HG02610 (cell line): ENCODE measurements at regions not wholly inside any gene's neighbourhood (a gene's known extent, or its start where the extent isn't known, plus 50 kb on each side); places are given as distances from the start of the nearest gene placed in this dataset.
"Not testable (repeated sequence)": the region's sequence is repeated elsewhere in the genome, so short reads cannot be mapped to it uniquely, and the experiment has no call there.

Experiments used
- ATAC-seq: cut with Tn5 transposase; IDR thresholded peaks from one replicate; pipeline ENCODE4 v1.9.1; 2021; ENCODE audit warnings: mild to moderate bottlenecking, moderate library complexity; ENCODE audit not compliant: unreplicated experiment

DNA sequence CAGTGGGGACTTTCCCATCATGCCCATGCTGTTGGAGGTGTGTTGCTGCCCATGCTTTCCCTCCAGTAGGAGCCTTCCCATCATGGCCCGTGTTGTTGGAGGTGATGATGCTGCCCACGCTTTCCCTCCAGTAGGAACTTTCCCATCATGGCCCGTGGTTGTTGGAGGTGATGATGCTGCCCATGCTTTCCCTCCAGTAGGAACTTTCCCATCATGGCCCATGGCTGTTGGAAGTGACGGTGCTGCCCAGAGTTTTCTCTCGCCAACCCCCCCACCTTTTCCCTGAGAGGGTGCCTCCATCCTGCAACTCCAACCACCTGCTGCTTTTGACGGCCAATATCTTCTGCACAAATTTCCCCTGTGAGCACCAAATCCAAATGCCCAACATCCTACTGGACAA, 205.7 kb downstream of the TOMM20 start:
- no peak for ATAC-seq

DNA sequence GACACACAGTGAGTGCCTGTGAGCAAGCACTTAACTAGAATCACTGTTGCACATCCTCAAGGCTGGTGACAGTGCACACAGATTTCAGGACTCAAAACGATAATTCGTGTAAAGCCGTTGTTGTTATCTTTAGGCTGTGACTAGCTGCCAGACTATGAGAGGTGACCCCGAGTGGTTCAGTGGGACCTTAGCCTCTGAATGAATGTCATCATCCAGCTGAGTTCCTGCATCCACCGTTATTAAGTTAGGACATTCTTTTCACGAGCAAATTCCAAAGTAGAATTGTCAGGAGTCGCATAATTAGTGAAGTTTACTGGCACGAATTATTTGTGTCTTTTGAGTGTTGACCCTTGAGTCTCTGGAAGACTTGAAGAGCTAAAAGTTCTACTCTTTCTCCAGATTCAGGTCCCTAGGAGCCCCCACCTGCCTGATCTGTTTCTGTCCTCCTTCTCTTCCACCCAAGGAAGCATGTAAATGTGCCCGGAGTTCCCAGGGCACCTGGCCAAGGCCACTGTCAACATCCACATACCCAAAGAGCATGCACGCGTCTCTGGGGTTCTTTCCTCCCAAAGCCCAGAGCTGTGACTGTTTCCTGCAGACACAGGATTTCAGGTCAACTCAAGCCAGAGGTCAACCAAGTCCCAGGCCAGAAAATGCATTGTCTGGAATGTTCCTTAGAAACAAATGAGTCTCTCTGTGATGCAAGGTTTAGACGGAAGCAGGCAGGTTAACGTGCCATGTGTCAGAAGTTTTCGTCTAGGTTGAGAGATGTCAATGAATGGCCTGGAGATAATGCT, 207.2 kb downstream of the TOMM20 start:
- ATAC-seq: no peak

DNA sequence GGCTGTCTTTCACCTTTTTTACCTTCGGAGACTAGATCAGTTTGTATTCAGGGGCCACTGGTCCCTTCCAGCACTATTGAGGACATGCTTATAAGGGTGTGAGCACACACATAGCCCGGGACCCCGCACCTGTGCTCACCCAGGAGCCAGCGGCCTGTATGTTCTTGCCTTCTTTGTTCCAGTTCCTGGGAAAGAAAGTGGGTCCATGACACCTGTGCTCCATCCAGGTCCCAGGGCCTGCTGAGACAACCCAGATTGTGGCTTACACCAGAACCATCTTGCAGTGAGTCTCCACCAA, 207.8 kb downstream of the TOMM20 start:
- ATAC-seq: no peak

DNA sequence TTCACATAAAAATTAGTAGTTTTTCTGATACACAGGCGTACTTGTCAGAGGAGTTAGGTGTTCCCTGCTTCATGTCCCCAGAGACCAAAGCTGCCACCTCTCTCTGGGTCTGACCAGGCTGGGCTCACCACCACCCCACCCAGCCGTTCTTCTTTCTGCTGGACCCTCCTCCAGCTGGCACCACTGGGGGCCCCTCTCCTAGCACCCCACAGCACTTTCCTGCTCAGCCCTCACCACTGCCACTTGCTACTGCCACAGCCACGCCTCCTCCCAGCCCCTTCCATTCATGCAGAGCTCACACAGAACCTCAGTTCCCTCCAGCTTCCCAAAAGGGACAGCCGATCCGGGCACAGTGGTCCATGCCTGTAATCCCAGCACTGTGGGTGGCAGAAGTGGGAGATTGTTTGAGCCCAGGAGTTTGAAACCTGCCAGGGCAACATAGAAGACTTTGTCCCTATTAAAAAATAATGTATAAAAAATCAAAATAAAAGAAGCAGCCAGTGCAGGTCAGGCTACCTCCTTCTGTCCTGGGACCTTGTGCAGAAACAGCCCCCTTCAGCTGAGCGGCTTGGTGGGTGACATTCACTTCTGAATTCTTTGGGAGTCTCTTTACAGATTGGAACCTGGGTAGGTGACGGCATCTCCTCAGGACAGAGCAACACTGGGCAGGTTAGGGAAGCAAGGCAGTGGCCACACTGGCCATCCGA, 208.3 kb downstream of the TOMM20 start:
- no peak for ATAC-seq

DNA sequence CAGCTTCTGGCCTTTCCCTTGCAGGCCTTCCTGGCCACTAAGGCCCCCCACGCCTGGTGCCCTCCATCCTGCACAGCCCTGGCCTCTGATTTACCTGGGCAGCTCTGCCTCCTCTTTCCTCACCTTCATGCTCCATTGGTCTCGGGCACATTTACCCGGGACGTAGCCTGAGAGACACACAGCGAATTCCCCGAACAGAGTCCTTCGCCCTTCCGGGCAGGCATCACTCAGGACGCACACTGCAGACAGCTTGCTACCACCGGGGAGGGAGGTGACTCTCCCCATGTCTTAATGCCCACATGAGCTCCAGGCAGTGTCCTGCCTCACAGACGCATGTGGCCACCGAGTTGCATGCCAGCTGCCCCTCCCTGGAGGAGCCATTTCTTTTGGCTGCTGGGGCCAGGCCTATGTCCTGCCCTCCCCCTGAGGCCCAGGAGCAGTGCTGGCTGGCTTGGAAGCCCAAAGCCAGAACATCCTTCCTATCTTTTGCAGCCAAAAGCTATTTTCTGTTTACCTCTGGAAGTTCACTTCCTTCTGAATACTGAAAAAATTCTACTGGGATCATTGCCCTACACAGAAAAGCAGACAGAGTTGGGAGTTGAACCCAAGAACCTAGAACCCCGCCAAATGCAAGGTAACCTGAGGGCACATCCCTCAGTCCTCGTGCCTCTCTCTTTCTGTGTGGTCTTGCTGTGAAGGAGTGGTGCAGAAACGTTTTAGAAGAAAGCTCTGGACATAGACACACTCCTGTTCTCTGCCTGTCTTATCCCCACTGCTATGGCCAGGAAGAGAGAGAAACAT, 209.5 kb downstream of the TOMM20 start:
- no peak for ATAC-seq

DNA sequence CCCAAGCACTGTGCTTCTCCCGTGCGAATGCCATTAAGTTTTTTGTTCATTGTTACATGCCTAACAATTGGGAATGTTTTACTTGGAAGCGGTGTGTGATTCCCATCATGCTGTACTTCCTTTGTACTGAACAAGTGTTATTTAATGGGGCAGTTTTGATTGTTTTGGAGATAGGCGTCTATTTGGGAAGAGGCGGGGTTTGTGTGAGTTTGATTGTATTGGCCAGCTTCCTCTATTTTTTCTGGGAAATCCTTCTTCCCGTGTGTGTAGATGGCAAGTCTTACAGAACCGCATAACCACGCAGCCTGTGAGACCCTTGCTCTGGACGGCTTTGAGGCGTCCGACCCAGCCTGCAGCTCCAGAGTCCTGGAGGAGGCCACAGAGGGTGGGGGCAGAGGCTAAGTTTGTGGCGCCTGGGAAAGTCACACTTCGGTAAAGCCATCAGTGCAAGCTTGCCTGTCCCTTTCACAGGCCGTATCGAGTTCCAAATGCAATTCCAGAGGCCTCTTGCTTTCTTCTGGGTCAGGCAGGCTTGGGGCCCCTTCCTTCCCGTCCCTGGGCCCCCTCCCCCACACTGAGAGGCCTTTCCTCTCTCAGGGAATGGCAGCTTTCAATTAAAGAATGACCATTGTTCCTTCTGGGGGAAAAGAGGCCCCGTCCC, 210.3 kb downstream of the TOMM20 start:
- no peak for ATAC-seq

DNA sequence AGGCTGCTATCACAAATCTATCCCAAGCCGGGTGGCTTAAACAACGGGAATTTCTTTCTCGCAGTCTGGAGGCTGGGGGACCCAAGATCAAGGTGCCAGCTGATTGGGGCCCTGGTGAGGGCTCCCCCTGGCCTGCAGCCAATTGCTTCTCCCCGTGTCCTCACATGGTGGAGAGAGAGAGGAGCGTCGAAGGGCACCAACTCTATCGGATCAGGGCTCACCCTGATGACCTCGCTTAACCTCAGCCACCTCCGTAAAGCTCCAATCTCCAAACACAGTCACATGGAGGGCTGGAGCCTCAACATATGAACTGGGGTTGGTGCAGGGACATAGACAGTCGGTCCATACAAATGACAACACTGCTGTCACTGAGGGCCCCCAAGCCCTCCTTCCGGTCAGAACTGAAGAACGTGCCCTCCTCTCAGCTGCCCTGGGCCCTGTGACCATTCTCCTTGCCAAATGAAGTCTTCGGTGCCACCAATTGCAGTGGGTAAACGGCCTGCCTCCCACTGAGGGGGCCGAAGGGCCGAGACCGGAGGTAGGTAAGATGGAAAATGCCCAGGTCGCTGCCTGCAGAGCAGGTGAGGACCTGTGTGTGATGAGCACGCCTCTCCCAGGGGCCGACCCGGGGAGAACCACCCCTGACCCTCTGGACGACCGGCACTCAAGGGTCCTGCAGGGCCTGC, 211.0 kb downstream of the TOMM20 start:
- no peak for ATAC-seq

DNA sequence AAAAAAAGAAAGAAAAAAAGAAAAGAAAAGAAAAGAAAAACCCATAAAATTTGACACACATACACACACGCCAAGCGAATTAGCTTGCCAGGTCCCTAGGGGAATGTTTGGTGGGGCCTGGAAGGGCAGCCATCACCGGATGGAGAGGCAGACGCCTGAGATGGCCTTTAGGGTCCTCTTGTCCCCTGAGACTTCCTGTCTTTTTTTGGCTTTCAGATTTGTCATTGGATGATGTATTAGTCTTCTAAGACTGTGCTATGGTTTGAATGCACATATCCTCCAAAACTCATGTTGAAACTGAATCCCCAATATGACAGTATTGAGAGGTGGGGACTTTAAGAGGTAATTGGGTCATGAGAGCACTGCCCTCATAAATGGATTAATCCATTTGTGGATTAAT, 211.8 kb downstream of the TOMM20 start:
- no peak for ATAC-seq

DNA sequence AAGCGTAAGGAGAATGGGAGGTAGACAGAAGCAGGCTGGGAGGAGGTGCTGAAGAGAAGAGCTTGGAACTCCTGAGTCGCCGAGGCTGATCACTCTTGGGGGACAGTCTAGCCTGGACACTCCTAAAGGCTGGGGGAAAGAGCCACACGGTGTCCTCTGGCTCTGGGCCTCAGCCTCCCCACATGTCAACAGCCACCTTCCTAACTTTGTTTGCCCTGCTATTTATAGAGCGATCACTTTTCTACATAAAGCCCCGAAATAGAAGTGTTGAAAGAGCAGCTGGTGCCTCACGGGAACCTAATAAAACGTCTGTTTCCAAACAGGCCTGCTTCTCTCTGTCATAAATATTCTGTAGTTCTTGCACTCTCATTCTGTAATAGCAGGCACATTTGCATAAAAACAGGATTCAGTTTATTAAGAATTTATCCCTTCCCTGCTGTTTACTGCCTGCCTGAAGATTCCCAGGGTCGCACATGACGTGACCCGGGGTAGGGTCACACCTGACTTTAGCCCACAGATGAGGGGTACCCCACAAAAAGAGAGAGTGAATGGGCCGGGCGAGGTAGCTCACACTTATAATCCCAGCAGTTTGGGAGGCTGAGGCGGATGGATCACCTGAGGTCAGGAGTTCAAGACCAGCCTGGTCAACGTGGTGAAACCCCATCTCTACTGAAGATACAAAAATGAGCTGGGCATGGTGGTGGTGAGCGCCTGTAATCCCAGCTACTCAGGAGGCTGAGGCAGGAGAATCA, 212.5 kb downstream of the TOMM20 start:
- no peak for ATAC-seq

DNA sequence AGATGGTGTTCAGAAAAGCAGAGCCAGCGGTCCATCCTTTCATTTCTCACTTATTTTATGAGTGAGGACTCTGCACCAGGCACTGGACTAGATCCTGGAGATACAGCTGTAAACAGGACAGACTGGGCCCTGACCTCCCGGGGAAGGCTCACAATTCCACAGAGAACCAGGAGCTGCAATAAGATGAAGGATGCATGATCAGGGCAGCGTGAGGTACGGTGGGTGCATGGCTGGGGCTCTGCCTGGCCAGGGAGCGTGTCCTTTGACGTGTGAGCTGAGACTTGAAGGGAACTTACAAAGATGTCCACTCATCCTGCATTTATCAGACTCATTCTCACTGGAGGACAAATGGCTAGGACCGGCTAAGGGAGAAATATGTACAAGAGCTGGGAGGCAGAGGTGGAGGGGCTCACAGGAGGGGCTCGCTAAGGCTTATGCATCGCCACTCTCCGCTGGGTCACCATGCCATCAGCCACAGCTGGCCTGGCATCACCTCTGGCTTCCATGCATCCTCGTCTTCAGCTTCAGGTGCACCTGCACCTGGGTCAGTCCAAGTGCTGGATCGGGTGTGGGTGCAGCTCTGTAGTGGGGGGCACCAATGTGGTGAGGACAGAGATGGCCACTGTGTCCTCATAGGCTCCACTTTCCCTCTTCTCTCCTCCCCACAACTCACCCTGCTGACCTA, 213.9 kb downstream of the TOMM20 start:
- no peak for ATAC-seq

DNA sequence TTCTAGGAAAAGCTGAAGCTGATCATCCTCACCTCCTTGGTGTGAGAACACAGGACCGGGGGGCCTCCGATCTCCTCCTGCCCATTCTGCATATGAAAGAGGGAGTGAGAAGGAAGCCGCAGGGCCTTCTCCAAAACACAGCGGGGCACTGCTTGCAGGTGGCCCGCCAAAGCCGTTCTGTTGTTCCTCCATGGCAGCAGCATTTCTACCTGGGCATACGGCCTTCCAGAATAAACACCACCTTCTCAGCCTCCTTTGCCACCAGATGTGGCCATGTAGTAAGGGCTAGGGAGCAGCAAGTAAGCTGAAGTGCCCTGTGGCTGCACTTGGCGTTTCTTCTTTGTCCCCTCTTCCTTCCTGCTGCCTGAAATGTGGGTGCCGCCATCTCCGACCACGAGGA, 214.9 kb downstream of the TOMM20 start:
- no peak for ATAC-seq

DNA sequence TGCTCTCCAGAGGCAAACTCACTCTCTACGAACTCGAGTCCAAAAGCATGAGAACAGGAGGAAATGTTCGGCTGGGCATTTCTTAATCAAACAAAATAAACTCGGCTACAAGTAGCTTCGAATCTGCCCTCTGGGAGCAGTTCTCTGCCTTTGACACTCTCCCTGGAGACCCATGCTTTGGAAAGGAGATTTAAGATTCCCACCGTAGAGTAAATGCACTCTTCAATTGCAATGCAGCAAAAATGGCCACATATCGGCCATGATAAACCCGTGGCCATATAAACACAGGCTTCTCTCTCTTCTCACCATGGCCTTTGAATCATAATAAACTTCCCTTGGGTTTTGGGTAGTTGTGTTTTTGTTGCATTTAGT, 215.4 kb downstream of the TOMM20 start:
- ATAC-seq: no peak

DNA sequence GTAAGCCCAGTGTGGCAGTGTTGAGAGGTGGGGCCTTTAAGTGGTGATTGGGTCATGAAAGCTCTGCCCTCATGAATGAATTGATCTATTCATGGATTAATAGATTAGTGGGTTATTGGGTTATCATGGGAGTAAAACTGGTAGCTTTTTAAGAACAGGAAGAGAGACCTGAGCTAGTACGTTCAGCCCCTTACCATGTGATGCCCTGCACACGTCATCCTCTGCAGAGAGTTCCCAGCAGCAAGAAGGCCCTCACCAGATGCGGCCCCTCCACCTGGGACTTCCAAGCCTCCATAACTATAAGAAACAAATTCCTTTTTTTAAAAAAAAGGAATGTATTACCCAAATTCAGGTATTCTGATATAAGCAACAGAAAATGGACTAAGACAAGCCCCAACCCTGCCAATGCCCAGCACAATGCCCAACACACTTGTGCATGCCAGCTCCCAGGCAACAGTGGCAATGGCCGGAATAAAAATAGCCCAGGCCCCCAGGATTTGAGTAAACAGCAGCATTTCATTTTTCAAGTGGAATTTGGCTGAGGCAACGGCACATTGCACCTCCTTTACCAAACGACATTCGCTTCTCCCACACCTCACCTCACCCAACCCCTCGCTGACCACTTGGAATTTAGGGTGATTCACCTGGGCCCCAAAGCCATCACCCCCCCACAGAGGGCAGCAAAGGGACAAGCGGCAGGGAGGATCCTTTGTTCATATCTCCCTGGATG, 215.9 kb downstream of the TOMM20 start:
- no peak for ATAC-seq

DNA sequence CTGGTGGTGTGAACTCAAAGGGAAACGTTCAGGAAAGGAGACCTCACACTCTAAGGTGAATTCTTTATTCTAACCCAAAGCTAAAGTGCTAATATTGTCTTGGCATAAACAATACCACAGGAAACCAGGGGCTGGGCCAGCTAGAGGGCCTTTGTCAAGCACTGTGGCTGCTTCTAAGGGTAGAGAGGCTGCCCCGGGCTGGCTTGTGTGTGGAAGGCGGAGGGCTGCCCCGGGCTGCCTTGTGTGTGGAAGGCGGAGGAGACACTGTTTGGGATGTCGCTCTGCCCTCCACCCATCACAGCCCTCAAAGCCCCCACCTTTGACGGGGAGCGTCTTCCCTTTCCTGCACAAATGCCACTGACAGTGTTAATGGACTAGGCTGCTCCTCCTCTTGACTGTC, 216.8 kb downstream of the TOMM20 start:
- no peak for ATAC-seq

DNA sequence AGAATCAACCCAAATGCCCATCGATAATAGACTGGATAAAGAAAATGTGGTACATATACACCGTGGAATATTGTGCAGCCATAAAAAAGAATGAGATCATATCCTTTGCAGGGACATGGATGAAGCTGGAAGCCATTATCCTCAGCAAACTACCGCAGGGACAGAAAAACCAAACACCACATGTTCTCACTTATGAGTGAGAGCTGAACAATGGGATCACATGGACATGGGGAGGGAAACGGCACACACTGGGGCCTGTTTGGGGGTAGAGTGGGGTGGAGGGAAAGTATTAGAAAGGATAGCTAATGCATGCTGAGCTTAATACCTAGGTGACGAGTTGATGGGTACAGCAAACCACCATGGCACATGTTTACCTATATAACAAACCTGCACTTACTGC, 217.5 kb downstream of the TOMM20 start:
- ATAC-seq: not testable (repeated sequence)

DNA sequence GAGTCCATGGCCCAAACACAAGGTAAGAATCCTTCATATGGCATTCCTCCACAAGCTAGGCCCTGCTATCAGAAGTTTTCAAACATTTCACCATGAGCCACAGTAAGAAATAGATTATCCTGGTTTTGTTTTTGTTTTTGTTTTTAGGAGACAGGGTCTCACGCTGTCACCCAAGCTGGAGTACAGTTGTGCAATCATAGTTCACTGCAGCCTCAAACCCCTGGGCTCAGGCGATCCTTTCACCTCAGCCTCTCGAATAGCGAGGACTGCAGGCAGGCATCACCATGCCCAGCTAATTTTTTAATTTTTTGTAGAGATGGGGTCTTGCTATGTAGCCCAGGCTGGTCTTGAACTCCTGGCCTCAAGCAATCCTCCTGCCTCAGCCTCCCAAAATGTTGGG, 218.8 kb downstream of the TOMM20 start:
- no peak for ATAC-seq

DNA sequence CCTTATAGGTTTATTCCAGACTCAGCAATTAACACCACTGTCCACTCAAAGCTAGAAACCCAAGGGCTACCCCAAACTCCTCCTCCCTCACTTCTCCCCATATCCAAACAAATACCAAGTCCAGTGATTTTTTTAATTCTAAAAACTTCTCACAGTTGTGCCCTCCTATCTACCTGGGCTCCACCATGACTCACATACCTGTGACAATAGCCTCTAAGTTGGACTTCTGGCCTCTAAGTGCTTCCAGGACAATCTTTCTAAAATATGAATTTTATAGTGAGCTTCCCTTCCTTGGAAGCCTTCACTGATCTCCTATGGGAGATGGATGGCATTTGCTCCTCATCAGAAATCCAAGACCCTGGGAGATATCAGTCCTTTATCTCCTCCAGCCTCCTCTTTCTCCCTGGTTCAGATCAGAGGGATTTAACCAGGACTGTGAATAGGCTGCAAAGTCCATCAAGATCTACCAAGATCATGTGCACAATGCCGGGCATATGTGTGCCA, 219.3 kb downstream of the TOMM20 start:
- no peak for ATAC-seq

DNA sequence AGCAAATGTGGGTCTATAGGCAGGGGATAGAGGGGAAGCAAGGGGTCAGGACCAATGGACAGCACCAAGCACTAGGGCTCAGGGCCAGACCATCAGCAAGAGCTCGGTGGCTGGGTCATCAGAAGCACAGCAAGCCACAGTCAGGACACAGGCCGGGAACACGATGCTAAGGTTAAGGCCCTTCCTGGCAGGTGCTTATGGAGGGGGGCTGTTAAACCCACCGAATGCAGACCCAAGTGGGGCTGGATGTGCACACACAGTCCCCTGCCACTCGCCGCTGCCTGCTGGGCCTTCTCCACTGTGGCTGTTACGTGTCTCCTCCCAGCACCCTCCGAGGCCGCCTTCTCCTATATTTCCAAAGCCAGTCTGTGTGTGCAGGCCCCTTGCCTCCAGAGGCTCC, 220.1 kb downstream of the TOMM20 start:
- no peak for ATAC-seq

DNA sequence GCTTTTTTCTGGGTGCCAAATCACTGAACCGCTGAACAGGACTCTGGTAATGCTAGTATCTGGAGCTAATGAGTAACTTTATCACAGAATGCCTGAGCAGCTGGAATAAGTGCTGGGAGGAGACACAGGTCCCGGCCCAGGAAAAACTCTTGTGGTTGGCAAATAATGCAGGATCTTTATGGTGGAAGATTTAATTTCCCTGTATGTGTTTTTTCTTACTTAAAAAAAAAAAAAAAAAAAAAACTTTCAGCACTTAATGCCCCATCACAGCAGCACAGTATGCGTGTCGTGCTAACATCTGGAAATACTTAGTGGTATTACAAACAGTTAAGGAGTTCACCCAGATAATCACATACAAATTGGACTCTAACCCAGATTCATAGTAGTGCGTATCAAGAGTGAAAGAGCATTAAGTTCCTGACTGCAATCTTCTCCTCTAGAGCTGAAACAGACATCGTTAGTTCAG, 220.7 kb downstream of the TOMM20 start:
- ATAC-seq: no peak
